HG03060 (cell line): ENCODE measurements at regions not wholly inside any gene's neighbourhood (a gene's known extent, or its start where the extent isn't known, plus 50 kb on each side); places are given as distances from the start of the nearest gene placed in this dataset.

Source experiments
- ATAC-seq: cut with Tn5 transposase; IDR thresholded peaks from one replicate; pipeline ENCODE4 v1.9.1; 2021; ENCODE audit warnings: low read depth, moderate number of reproducible peaks; ENCODE audit not compliant: unreplicated experiment

- ATAC-seq: no peak
These were observed 335.5 kb upstream of the CBLB start for GRCh38 chr3:106204160-106204868.

- ATAC-seq: no peak
These were observed 337.3 kb upstream of the CBLB start for GRCh38 chr3:106206146-106206545.

- no peak for ATAC-seq
These were observed 337.8 kb upstream of the CBLB start for GRCh38 chr3:106206613-106207012.

- ATAC-seq: no peak
These were observed 339.4 kb upstream of the CBLB start for GRCh38 chr3:106208251-106208650.

GRCh38 chr3:106208967-106209366 is 340.2 kb upstream of the CBLB start:
- no peak for ATAC-seq

GRCh38 chr3:106209482-106209881 is 340.7 kb upstream of the CBLB start:
- ATAC-seq: no peak

- no peak for ATAC-seq
These were observed 342.1 kb upstream of the CBLB start for GRCh38 chr3:106210923-106211322.

GRCh38 chr3:106212665-106213222 is 343.9 kb upstream of the CBLB start:
- no peak for ATAC-seq

GRCh38 chr3:106213954-106214353 is 345.1 kb upstream of the CBLB start:
- ATAC-seq: no peak

- no peak for ATAC-seq
These were observed 345.8 kb upstream of the CBLB start for GRCh38 chr3:106214641-106215040.

GRCh38 chr3:106215047-106215446 is 346.2 kb upstream of the CBLB start:
- no peak for ATAC-seq

- no peak for ATAC-seq
These were observed 348.9 kb upstream of the CBLB start for GRCh38 chr3:106217745-106218144.

- no peak for ATAC-seq
These were observed 358.3 kb upstream of the CBLB start for GRCh38 chr3:106227068-106227467.

- ATAC-seq: no peak
These were observed 359.5 kb upstream of the CBLB start for GRCh38 chr3:106228271-106228670.

- ATAC-seq: no peak
These were observed 360.9 kb upstream of the CBLB start for GRCh38 chr3:106229495-106230278.

- ATAC-seq: no peak
These were observed 362.3 kb upstream of the CBLB start for GRCh38 chr3:106231086-106231485.

- ATAC-seq: no peak
These were observed 364.1 kb upstream of the CBLB start for GRCh38 chr3:106232956-106233355.

- no peak for ATAC-seq
These were observed 370.4 kb upstream of the CBLB start for GRCh38 chr3:106239195-106239697.

- no peak for ATAC-seq
These were observed 372.8 kb upstream of the CBLB start for GRCh38 chr3:106241593-106241992.

- ATAC-seq: no peak
These were observed 374.0 kb upstream of the CBLB start for GRCh38 chr3:106242781-106243180.

- no peak for ATAC-seq
These were observed 376.6 kb upstream of the CBLB start for GRCh38 chr3:106245400-106245799.
